SKM-1 treated with dmso at 0.1 percent for 144 hours (cell line): ENCODE measurements at regions not wholly inside any gene's neighbourhood (a gene's known extent, or its start where the extent isn't known, plus 50 kb on each side); places are given as distances from the start of the nearest gene placed in this dataset.

Source experiments
- DNase-seq: peaks from one replicate; lab custom pipeline; 2025; ENCODE audit not compliant: unreplicated experiment; lab: John Stamatoyannopoulos, UW

- no peak for DNase-seq
Measured at GRCh38 chr12:75908961-75909605, 122.5 kb downstream of the PHLDA1 start.

GRCh38 chr12:75905922-75906321, 125.7 kb downstream of the PHLDA1 start:
- no peak for DNase-seq

- DNase-seq, result no peak
Measured at GRCh38 chr12:75900781-75901254, 130.8 kb downstream of the PHLDA1 start.

GRCh38 chr12:75900226-75900625, 131.3 kb downstream of the PHLDA1 start:
- no peak for DNase-seq

GRCh38 chr12:75894965-75895754, 136.4 kb downstream of the PHLDA1 start:
- DNase-seq, result no peak

- no peak for DNase-seq
Measured at GRCh38 chr12:75893765-75894164, 137.8 kb downstream of the PHLDA1 start.

- DNase-seq, result no peak
Measured at GRCh38 chr12:75892731-75893408, 138.7 kb downstream of the PHLDA1 start.

- DNase-seq, result no peak
Measured at GRCh38 chr12:75891072-75891471, 140.5 kb downstream of the PHLDA1 start.

GRCh38 chr12:75890660-75891059, 140.9 kb downstream of the PHLDA1 start:
- no peak for DNase-seq

GRCh38 chr12:75890141-75890540, 141.4 kb downstream of the PHLDA1 start:
- DNase-seq, result no peak

GRCh38 chr12:75888874-75889613, 142.5 kb downstream of the PHLDA1 start:
- DNase-seq, result no peak

GRCh38 chr12:75888399-75888798, 143.2 kb downstream of the PHLDA1 start:
- no peak for DNase-seq

- no peak for DNase-seq
Measured at GRCh38 chr12:75887979-75888378, 143.6 kb downstream of the PHLDA1 start.

- no peak for DNase-seq
Measured at GRCh38 chr12:75884465-75884985, 147.1 kb downstream of the PHLDA1 start.

- DNase-seq, result no peak
Measured at GRCh38 chr12:75883241-75883640, 148.3 kb downstream of the PHLDA1 start.

GRCh38 chr12:75882421-75882820, 149.2 kb downstream of the PHLDA1 start:
- DNase-seq, result no peak

- no peak for DNase-seq
Measured at GRCh38 chr12:75881920-75882319, 149.7 kb downstream of the PHLDA1 start.

GRCh38 chr12:75877763-75878621, 153.6 kb downstream of the PHLDA1 start:
- no peak for DNase-seq

- no peak for DNase-seq
Measured at GRCh38 chr12:75876832-75877762, 154.5 kb downstream of the PHLDA1 start.
